GM12878 (cell line): ENCODE measurements at regions not wholly inside any gene's neighbourhood (a gene's known extent, or its start where the extent isn't known, plus 50 kb on each side); places are given as distances from the start of the nearest gene placed in this dataset.

Source experiments
- BCL11A ChIP-seq: IDR thresholded peaks from 2 replicates; pipeline ENCODE4 v1.6.1; 2011; ENCODE audit warnings: low read depth, low read length
- SMAD1 ChIP-seq: fragments of 450-650 bp; IDR thresholded peaks from 2 replicates; pipeline ENCODE4 v1.6.1; 2018; ENCODE audit warnings: mild to moderate bottlenecking, low read depth; ENCODE audit not compliant: partially characterized antibody
- SMARCA5 ChIP-seq: fragments of 450-650 bp; IDR thresholded peaks from 2 replicates; pipeline ENCODE4 v1.6.1; 2017; ENCODE audit warnings: mild to moderate bottlenecking
- TBL1XR1 ChIP-seq: IDR thresholded peaks from 2 replicates; pipeline ENCODE4 v1.6.1; 2012; ENCODE audit warnings: low read depth, low read length, improper control_type of control experiment
- TF ChIP-seq, protein P1 (sequence below): fragments of 450-650 bp; formaldehyde crosslinking; IDR thresholded peaks from 2 replicates; pipeline ENCODE4 v1.4.0; 2020; ENCODE audit warnings: mild to moderate bottlenecking, moderate library complexity
- TF ChIP-seq, protein P2 (sequence below): IDR thresholded peaks from 2 replicates; pipeline ENCODE4 v1.6.1; 2012; ENCODE audit warnings: mild to moderate bottlenecking, low read depth, low read length

DNA sequence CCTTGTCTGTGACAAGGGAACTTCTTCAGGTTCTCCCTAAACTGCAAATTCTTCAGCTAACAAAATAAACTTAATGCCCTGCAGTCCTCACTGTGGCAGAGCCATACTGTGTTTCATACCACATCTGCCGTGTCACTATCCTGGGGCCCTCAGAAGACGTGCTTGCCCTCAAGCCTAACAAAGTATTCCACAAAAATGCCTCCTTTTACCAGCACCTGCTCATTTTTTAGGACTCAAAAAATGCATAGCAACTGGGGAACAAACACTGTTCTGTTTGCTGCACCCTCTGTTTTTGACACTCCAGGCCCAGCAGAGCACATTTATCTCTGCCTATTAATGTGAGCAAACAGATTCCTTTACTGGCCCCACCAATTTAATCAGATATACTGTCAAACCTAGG is 270.7 kb upstream of the SSTR1 start (continued):
- TF ChIP-seq, protein P1, sequence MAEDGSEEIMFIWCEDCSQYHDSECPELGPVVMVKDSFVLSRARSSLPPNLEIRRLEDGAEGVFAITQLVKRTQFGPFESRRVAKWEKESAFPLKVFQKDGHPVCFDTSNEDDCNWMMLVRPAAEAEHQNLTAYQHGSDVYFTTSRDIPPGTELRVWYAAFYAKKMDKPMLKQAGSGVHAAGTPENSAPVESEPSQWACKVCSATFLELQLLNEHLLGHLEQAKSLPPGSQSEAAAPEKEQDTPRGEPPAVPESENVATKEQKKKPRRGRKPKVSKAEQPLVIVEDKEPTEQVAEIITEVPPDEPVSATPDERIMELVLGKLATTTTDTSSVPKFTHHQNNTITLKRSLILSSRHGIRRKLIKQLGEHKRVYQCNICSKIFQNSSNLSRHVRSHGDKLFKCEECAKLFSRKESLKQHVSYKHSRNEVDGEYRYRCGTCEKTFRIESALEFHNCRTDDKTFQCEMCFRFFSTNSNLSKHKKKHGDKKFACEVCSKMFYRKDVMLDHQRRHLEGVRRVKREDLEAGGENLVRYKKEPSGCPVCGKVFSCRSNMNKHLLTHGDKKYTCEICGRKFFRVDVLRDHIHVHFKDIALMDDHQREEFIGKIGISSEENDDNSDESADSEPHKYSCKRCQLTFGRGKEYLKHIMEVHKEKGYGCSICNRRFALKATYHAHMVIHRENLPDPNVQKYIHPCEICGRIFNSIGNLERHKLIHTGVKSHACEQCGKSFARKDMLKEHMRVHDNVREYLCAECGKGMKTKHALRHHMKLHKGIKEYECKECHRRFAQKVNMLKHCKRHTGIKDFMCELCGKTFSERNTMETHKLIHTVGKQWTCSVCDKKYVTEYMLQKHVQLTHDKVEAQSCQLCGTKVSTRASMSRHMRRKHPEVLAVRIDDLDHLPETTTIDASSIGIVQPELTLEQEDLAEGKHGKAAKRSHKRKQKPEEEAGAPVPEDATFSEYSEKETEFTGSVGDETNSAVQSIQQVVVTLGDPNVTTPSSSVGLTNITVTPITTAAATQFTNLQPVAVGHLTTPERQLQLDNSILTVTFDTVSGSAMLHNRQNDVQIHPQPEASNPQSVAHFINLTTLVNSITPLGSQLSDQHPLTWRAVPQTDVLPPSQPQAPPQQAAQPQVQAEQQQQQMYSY, result no peak
- TF ChIP-seq, protein P2, sequence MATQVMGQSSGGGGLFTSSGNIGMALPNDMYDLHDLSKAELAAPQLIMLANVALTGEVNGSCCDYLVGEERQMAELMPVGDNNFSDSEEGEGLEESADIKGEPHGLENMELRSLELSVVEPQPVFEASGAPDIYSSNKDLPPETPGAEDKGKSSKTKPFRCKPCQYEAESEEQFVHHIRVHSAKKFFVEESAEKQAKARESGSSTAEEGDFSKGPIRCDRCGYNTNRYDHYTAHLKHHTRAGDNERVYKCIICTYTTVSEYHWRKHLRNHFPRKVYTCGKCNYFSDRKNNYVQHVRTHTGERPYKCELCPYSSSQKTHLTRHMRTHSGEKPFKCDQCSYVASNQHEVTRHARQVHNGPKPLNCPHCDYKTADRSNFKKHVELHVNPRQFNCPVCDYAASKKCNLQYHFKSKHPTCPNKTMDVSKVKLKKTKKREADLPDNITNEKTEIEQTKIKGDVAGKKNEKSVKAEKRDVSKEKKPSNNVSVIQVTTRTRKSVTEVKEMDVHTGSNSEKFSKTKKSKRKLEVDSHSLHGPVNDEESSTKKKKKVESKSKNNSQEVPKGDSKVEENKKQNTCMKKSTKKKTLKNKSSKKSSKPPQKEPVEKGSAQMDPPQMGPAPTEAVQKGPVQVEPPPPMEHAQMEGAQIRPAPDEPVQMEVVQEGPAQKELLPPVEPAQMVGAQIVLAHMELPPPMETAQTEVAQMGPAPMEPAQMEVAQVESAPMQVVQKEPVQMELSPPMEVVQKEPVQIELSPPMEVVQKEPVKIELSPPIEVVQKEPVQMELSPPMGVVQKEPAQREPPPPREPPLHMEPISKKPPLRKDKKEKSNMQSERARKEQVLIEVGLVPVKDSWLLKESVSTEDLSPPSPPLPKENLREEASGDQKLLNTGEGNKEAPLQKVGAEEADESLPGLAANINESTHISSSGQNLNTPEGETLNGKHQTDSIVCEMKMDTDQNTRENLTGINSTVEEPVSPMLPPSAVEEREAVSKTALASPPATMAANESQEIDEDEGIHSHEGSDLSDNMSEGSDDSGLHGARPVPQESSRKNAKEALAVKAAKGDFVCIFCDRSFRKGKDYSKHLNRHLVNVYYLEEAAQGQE, result no peak
- TF ChIP-seq SMAD1 (no peak), TBL1XR1 (no peak), BCL11A (no peak), SMARCA5 (no peak)
